B cell (primary cell): ENCODE measurements at regions not wholly inside any gene's neighbourhood (a gene's known extent, or its start where the extent isn't known, plus 50 kb on each side); places are given as distances from the start of the nearest gene placed in this dataset.

ENCODE experiments used
- ATAC-seq: fragments of 200-7000 bp; cut with Tn5 transposase; one replicate; pipeline ENCODE4 v1.10.0; 2021; ENCODE audit warnings: low read depth, mild to moderate bottlenecking, moderate number of reproducible peaks, moderate library complexity
- CTCF ChIA-PET: fragments of 350-600 bp; sonication (Branson Sonifier 250); formaldehyde crosslinking; loops from one replicate; lab custom pipeline; 2021; ENCODE audit warnings: antibody characterized with exemption, inconsistent platforms; lab: Charles Lee
- POLR2A ChIA-PET: fragments of 350-600 bp; sonication (Branson Sonifier 250); formaldehyde crosslinking; loops from one replicate; lab custom pipeline; 2021; ENCODE audit warnings: antibody characterized with exemption; lab: Charles Lee
- DNase-seq: peaks from one replicate; pipeline ENCODE4 v3.0.0; 2013
- H2AFZ ChIP-seq: 2 replicates; pipeline ENCODE4 v1.6.1; 2012; ENCODE audit warnings: mild to moderate bottlenecking, low read depth, low read length; ENCODE audit not compliant: insufficient read depth, poor library complexity, severe bottlenecking
- H3K27ac ChIP-seq, 2 donors: 1 replicate in 1 of 2; 2 replicates in 1 of 2; pipeline ENCODE4 v1.5.1; 2012 to 2013; ENCODE audit warnings: low read length in 2 of 2, mild to moderate bottlenecking in 2 of 2, moderate library complexity in 1 of 2
- H3K27me3 ChIP-seq, 4 experiments: fragments of 200-600 bp in 1 of 4; sonication (generic) in 1 of 4; replicated peaks in 1 of 4; 1 replicate in 2 of 4; 2 replicates in 2 of 4; pipeline versions ENCODE4 v1.6.1 to v1.7.0; 2013 to 2016; ENCODE audit warnings: low read length in 3 of 4, mild to moderate bottlenecking in 2 of 4, mixed read lengths in 1 of 4, moderate library complexity in 1 of 4; ENCODE audit not compliant: insufficient read depth in 4 of 4, control insufficient read depth in 3 of 4; ENCODE audit errors: control extremely low read depth in 1 of 4
- H3K36me3 ChIP-seq, 2 experiments: replicated peaks in 1 of 2; 1 replicate in 1 of 2; 2 replicates in 1 of 2; pipeline versions ENCODE4 v1.6.1 to v1.7.1; 2013; ENCODE audit warnings: low read length in 1 of 2; ENCODE audit not compliant: insufficient read depth in 2 of 2, control insufficient read depth in 1 of 2; ENCODE audit errors: control extremely low read depth in 1 of 2, extremely low read depth in 1 of 2
- H3K4me1 ChIP-seq, 2 donors: fragments of 200-600 bp in 1 of 2; sonication (generic) in 1 of 2; 1 replicate in 1 of 2; 2 replicates in 1 of 2; pipeline versions ENCODE4 v1.5.1 to v1.6.1; 2013 to 2017; ENCODE audit warnings: low read length in 2 of 2; ENCODE audit not compliant: control insufficient read depth in 2 of 2, insufficient read depth in 2 of 2
- H3K4me2 ChIP-seq: replicated peaks from 2 replicates; pipeline ENCODE3; 2012; ENCODE audit warnings: mild to moderate bottlenecking, low read depth, low read length; ENCODE audit not compliant: poor library complexity, severe bottlenecking
- H3K4me3 ChIP-seq, 5 experiments: fragments of 200-600 bp in 1 of 5; sonication (generic) in 1 of 5; 1 replicate in 3 of 5; 2 replicates in 2 of 5; pipeline versions ENCODE4 v1.5.1 to v1.7.0; 2011 to 2016; ENCODE audit warnings: low read length in 4 of 5, mild to moderate bottlenecking in 4 of 5, low read depth in 2 of 5, control low read depth in 1 of 5, moderate library complexity in 1 of 5; ENCODE audit not compliant: insufficient read depth in 1 of 5; ENCODE audit errors: control extremely low read depth in 1 of 5, extremely low read depth in 1 of 5
- H3K79me2 ChIP-seq: fragments of 200-600 bp; sonication (generic); one replicate; pipeline ENCODE4 v1.6.0; 2016; ENCODE audit warnings: low read length; ENCODE audit not compliant: control insufficient read depth, insufficient read depth
- H3K9ac ChIP-seq: fragments of 200-600 bp; sonication (generic); 2 replicates; pipeline ENCODE4 v1.6.1; 2017; ENCODE audit warnings: mild to moderate bottlenecking, low read length, moderate library complexity
- H3K9me3 ChIP-seq, 3 donors: one replicate each; pipeline versions ENCODE4 v1.6.1 to v1.7.1; 2013; ENCODE audit warnings: low read length in 2 of 3; ENCODE audit not compliant: control insufficient read depth in 2 of 3, insufficient read depth in 1 of 3; ENCODE audit errors: control extremely low read depth in 1 of 3
- H4K20me1 ChIP-seq: 2 replicates; pipeline ENCODE4 v1.6.0; 2012; ENCODE audit warnings: mild to moderate bottlenecking, low read length; ENCODE audit not compliant: insufficient read depth, control insufficient read depth, poor library complexity, severe bottlenecking
- H3K27ac Mint-ChIP-seq: one replicate; pipeline ENCODE4 v1.8.0; 2021; ENCODE audit warnings: mixed read lengths
- H3K27me3 Mint-ChIP-seq: one replicate; pipeline ENCODE4 v1.8.0; 2021; ENCODE audit warnings: mixed read lengths
- H3K4me1 Mint-ChIP-seq: one replicate; pipeline ENCODE4 v1.8.0; 2021; ENCODE audit warnings: mixed read lengths
- H3K4me3 Mint-ChIP-seq: one replicate; pipeline ENCODE4 v1.8.0; 2021; ENCODE audit warnings: mixed read lengths
- H3K9me3 Mint-ChIP-seq: one replicate; pipeline ENCODE4 v1.8.0; 2022; ENCODE audit warnings: mixed read lengths; ENCODE audit not compliant: insufficient read depth
- CTCF ChIP-seq: fragments of 200-600 bp; IDR thresholded peaks from one replicate; pipeline ENCODE4 v1.8.0; 2022; ENCODE audit warnings: antibody characterized with exemption, mild to moderate bottlenecking
- EZH2 ChIP-seq: IDR thresholded peaks from 2 replicates; pipeline ENCODE4 v1.6.1; 2012; ENCODE audit warnings: borderline replicate concordance, low read depth, mild to moderate bottlenecking, moderate library complexity, low read length; ENCODE audit not compliant: insufficient read depth, poor library complexity, severe bottlenecking
- whole genome bisulfite sequencing: methylation state at CpG from one replicate; pipeline ENCODE4 v1.1.5; 2013; ENCODE audit warnings: missing lambda C conversion rate; ENCODE audit not compliant: insufficient coverage; 5-methylcytosine and 5-hydroxymethylcytosine counted together
- intact Hi-C: fragments of 100-400 bp; cut with micrococcal nuclease; formaldehyde crosslinking; loops from one replicate; pipeline ENCODE4 v1.10.0; 2022

GRCh38 chr7:70886547-70886946 is 245.4 kb upstream of the GALNT17 start:
- H3K27me3 ChIP-seq = no peaks in the 10 kb centered on the region
- no peak overlapping the region for H3K4me2 ChIP-seq
- 91% methylated on average over 1 of the region's 1 CpG for WGBS
- peaks cover 0 to 6% (median 3%) of the 10 kb centered on the region in 3 donors for H3K9me3 ChIP-seq
- H3K27ac ChIP-seq = no peak overlapping the region
- ATAC-seq = no peak
- H2AFZ ChIP-seq = no peak overlapping the region
- DNase-seq = no peak
- no peaks in the 10 kb centered on the region for H4K20me1 ChIP-seq
- no peak overlapping the region for H3K4me3 ChIP-seq
- no peaks in the 10 kb centered on the region for H3K36me3 ChIP-seq
- H3K4me1 Mint-ChIP-seq = no peaks in the 10 kb centered on the region
- H3K27me3 Mint-ChIP-seq = peaks cover 3% of the 10 kb centered on the region
- H3K9me3 Mint-ChIP-seq = peaks cover 13% of the 10 kb centered on the region
- CTCF ChIA-PET = no interaction called here
- no peaks in the 10 kb centered on the region for H3K4me1 ChIP-seq
- H3K79me2 ChIP-seq = no peaks in the 10 kb centered on the region
- TF ChIP-seq CTCF = no peak
- no peak for TF ChIP-seq EZH2
- POLR2A ChIA-PET = no interaction called here
- H3K4me3 Mint-ChIP-seq = no peak overlapping the region
- intact Hi-C loops = no loop called here
- no peak overlapping the region for H3K27ac Mint-ChIP-seq
- H3K9ac ChIP-seq = no peak overlapping the region

GRCh38 chr7:70887186-70887585 is 244.8 kb upstream of the GALNT17 start:
- Histone ChIP-seq H3K79me2 (no peaks in the 10 kb centered on the region), H3K9ac (no peak overlapping the region), H4K20me1 (no peaks in the 10 kb centered on the region), H3K27me3 (no peaks in the 10 kb centered on the region), H3K9me3 (peaks cover 0 to 9% (median 3%) of the 10 kb centered on the region in 3 donors), H2AFZ (no peak overlapping the region), H3K4me2 (no peak overlapping the region), H3K27ac (no peak overlapping the region), H3K4me1 (no peaks in the 10 kb centered on the region), H3K4me3 (no peak overlapping the region), H3K36me3 (no peaks in the 10 kb centered on the region)
- ChIA-PET CTCF (interaction anchor here (1.1 kb wide), 1 partner anchor 58 kb away, joined by 3 read pairs; no protein-coding TSS in a partner anchor), POLR2A (no interaction called here)
- H3K27ac Mint-ChIP-seq = no peak overlapping the region
- peaks cover 3% of the 10 kb centered on the region for H3K27me3 Mint-ChIP-seq
- H3K4me1 Mint-ChIP-seq = no peaks in the 10 kb centered on the region
- no peak for DNase-seq
- intact Hi-C loops = no loop called here
- H3K4me3 Mint-ChIP-seq = no peak overlapping the region
- no peak for TF ChIP-seq EZH2
- H3K9me3 Mint-ChIP-seq = peaks cover 13% of the 10 kb centered on the region
- no peak for ATAC-seq
- no CpG with 5 or more reads among the region's 1 CpG for WGBS
